ENCODE measurements at regions not wholly inside any gene's neighbourhood (a gene's known extent, or its start where the extent isn't known, plus 50 kb on each side); places are given as distances from the start of the nearest gene placed in this dataset.

GRCh38 chr7:12974451-12975166, 287.2 kb downstream of the ARL4A start:
- TF ChIP-seq ZNF462 (CRISPR knock-in tag; IDR thresholded peaks at IDR 0.05) = no peak
- Mint-ChIP-seq H3K4me1 (no peaks in the 10 kb centered on the region; the same call in 2 of the 3 replicates), H3K36me3 (ENCODE audit: low read depth) (no peaks in the 10 kb centered on the region), H3K27me3 (ENCODE audit: insufficient read depth, low read depth, poor library complexity) (no peaks in the 10 kb centered on the region), H3K27ac (no peak overlapping the region), H3K9me3 (no peaks in the 10 kb centered on the region), H3K4me3 (no peak overlapping the region)
- Histone ChIP-seq H3K36me3 (ENCODE audit: insufficient read depth) (no peaks in the 10 kb centered on the region), H2AFZ (no peak overlapping the region), H3K79me2 (replicated peaks; ENCODE audit: insufficient read depth) (no peaks in the 10 kb centered on the region), H3K4me1 (ENCODE audit: insufficient read depth) (0 out of 2 replicates have a peak, but pooled peaks cover 3% of the 10 kb centered on the region), H3K9me2 (ENCODE audit: insufficient read depth) (no peaks in the 10 kb centered on the region), H3K27ac (ENCODE audit: low read depth) (no peak overlapping the region), H3K4me3 (no peak overlapping the region), H3K27me3 (ENCODE audit: insufficient read depth) (no peaks in the 10 kb centered on the region), H3F3A (replicated peaks; ENCODE audit: low read depth) (no peaks in the 10 kb centered on the region), H3K4me2 (no peak overlapping the region), H4K20me1 (replicated peaks; ENCODE audit: insufficient read depth) (no peaks in the 10 kb centered on the region)
- DNase-seq (ENCODE audit: low spot score) (no peak), ATAC-seq (no peak)

- Histone ChIP-seq H3K27me3 (ENCODE audit: insufficient read depth) (no peaks in the 10 kb centered on the region), H2AFZ (no peak overlapping the region), H3F3A (replicated peaks; ENCODE audit: low read depth) (no peaks in the 10 kb centered on the region), H3K4me2 (no peak overlapping the region), H4K20me1 (replicated peaks; ENCODE audit: insufficient read depth) (no peaks in the 10 kb centered on the region), H3K9me2 (ENCODE audit: insufficient read depth) (no peaks in the 10 kb centered on the region), H3K36me3 (ENCODE audit: insufficient read depth) (no peaks in the 10 kb centered on the region), H3K27ac (ENCODE audit: low read depth) (no peak overlapping the region), H3K4me3 (no peak overlapping the region), H3K79me2 (replicated peaks; ENCODE audit: insufficient read depth) (no peaks in the 10 kb centered on the region), H3K4me1 (ENCODE audit: insufficient read depth) (0 out of 2 replicates have a peak, but pooled peaks cover 2% of the 10 kb centered on the region)
- H3K4me3 Mint-ChIP-seq = no peak overlapping the region
- H3K9me3 Mint-ChIP-seq = no peaks in the 10 kb centered on the region
- no peaks in the 10 kb centered on the region for H3K27me3 Mint-ChIP-seq (ENCODE audit: insufficient read depth, low read depth, poor library complexity)
- H3K36me3 Mint-ChIP-seq (ENCODE audit: low read depth) = no peaks in the 10 kb centered on the region
- DNase-seq (ENCODE audit: low spot score) = no peak
- H3K4me1 Mint-ChIP-seq = no peaks in the 10 kb centered on the region; the same call in 2 of the 3 replicates
- H3K27ac Mint-ChIP-seq = no peak overlapping the region
- no peak for ATAC-seq
- TF ChIP-seq CREB1 (CRISPR knock-in tag; IDR thresholded peaks at IDR 0.05; ENCODE audit: low read depth) = no peak
- no peak for TF ChIP-seq JUNB (IDR thresholded peaks at IDR 0.05; ENCODE audit: unreplicated experiment)
- TF ChIP-seq NANOG (IDR thresholded peaks at IDR 0.05; ENCODE audit: borderline replicate concordance) = no peak
- TF ChIP-seq STAT1 (IDR thresholded peaks at IDR 0.05; ENCODE audit: unreplicated experiment) = no peak
- no peak for TF ChIP-seq ZNF114 (CRISPR knock-in tag; IDR thresholded peaks at IDR 0.05)
- TF ChIP-seq POLR2AphosphoS5 (IDR thresholded peaks at IDR 0.05; ENCODE audit: low read depth) = no peak
- TF ChIP-seq EZH2 (IDR thresholded peaks at IDR 0.05; ENCODE audit: low read depth, unreplicated experiment) = no peak
Observed at GRCh38 chr7:12975412-12975811, 288.0 kb downstream of the ARL4A start.

Measured in GM23338 (cell line).